CD4-positive, alpha-beta T cell treated with Interleukin-1 beta for 1 hour (primary cell): ENCODE measurements at regions not wholly inside any gene's neighbourhood (a gene's known extent, or its start where the extent isn't known, plus 50 kb on each side); places are given as distances from the start of the nearest gene placed in this dataset.
A peak's percentile ranks its signal among the peaks of the same experiment; 100 is the strongest.
"Not testable (repeated sequence)": the region's sequence is repeated elsewhere in the genome, so short reads cannot be mapped to it uniquely, and the experiment has no call there.

Experiments
- DNase-seq, 2 donors: peaks; one replicate each; pipeline ENCODE4 v3.0.0-alpha.2; 2020 to 2022

- DNase-seq: no peak
Observed at GRCh38 chr6:132139611-132140010, 188.4 kb upstream of the CCN2 start.

- no peak for DNase-seq
Observed at GRCh38 chr6:132136981-132137380, 185.8 kb upstream of the CCN2 start.

DNA sequence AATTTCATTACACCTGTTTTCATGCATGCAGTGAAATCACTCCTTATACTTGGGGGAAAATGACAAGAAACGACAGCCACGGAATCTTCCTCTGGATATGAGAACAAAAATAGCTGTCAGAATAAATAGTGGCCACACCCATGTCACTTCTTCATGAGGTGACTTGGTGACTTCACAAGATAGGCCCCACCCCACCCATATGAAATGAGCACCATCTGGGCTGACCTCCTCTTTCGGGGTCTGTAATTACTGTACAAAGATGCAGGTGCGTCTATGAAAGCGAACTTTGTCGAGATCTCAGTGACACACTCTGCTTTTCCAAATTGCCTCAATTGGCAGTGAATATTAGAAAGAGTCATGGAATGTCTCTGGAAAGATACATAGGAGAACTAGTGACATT, 184.2 kb upstream of the CCN2 start:
- DNase-seq: peak in 1 of 2 donors; percentile 30

- peak in 1 of 2 donors; percentile 19 for DNase-seq
Observed at GRCh38 chr6:132133736-132134445, 182.7 kb upstream of the CCN2 start.

- no peak for DNase-seq
Observed at GRCh38 chr6:132132924-132133639, 181.9 kb upstream of the CCN2 start.

- DNase-seq: no peak
Observed at GRCh38 chr6:132132422-132132821, 181.2 kb upstream of the CCN2 start.

DNA sequence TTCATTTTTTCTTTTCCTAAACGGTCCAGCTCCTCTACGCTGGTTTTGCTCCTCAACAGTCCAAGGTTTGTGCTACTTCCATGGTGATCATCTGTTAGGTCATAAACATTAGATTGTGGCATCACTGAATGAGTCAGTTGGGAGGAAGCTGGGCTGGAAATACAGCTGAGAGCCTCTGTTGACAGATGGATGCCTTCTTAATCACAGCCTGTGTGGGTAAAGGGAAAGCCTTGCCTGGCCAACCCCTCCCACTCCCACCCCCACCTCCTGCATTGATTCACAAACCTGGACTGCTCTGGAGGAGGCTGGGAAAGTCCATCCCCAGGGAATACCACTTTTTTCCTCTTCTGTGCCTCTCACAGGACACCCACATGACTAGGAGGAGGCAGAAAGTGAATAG, 180.6 kb upstream of the CCN2 start:
- peak in 1 of 2 donors; percentile 15 for DNase-seq

DNA sequence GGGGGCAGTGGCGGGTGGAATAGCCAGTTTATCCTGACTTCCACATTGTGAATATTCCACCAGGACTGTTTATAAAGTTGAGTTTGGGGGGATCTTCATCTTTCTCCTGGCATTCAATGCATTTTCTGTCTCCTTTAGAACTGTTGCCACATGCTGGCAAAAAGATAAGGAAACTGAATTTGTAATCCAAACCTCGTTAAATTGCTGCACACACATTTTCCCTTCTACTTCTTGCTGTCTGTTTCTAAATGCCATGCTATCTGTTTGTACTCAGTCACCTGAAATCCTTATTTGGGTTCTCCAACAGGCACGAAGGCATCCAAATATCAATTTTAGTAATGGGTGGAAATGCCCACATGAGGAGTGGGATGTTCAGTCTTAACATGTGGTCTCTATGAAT, 180.2 kb upstream of the CCN2 start:
- DNase-seq: no peak

- DNase-seq: no peak
Observed at GRCh38 chr6:132130626-132131298, 179.6 kb upstream of the CCN2 start.

DNA sequence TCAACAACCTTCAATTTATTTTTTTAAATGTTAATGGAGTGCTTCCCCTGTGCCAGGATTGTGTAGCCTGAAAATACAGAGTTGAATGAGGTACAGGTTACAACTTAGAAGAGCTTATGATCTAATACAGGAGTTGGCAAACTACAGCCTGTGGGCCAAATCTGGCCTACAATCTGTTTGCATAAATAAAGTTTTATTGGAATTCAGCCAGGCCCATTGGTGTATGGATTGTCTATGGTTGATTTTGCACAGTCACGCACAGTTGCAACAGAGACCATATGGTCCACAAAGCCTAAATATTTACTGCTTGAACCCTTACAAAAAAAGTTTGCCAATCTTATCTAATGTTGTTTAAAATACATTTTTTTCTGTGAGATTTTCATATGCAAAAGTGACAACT, 177.3 kb upstream of the CCN2 start:
- DNase-seq: no peak

GRCh38 chr6:132126150-132126549, 175.0 kb upstream of the CCN2 start:
- no peak for DNase-seq

DNA sequence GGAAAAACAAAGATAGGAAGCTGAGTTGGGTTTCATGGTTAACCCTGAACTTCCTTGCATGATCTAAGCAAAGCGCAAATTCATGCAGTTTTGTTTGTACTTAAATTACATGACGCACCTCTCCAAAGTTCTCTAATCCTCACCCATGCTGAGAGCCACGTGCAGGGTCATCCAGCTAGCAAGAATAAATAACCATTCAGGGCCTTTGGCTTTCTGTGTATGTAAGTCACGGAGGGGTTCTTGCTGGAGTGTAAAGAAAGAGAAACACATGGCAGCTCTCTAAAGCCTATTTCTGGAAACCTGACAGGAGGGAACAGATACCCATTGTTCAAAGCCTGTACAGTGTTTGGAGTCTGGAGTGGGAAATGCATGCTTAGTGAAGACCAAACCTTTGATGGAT, 171.7 kb upstream of the CCN2 start:
- DNase-seq: no peak

GRCh38 chr6:132122176-132122575, 171.0 kb upstream of the CCN2 start:
- DNase-seq: no peak

DNA sequence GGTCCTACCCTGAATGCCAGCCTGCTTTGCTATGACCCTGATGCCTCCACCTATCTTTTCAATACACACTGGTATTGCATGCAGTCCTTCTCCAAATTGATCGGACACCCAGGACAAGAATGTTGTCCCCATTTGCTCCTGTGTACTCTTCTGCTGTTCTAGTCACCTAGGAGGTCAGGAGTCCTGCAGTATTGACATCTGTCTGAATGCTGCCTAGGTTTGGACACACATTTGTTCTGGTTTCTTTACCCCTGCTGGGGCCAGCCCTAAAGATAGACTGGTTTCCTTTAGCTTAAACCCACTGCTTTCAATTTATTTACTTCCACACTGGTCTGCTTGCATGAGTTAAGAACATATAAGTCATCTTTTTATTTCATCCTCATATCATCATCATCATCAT, 167.0 kb upstream of the CCN2 start:
- no peak for DNase-seq

DNA sequence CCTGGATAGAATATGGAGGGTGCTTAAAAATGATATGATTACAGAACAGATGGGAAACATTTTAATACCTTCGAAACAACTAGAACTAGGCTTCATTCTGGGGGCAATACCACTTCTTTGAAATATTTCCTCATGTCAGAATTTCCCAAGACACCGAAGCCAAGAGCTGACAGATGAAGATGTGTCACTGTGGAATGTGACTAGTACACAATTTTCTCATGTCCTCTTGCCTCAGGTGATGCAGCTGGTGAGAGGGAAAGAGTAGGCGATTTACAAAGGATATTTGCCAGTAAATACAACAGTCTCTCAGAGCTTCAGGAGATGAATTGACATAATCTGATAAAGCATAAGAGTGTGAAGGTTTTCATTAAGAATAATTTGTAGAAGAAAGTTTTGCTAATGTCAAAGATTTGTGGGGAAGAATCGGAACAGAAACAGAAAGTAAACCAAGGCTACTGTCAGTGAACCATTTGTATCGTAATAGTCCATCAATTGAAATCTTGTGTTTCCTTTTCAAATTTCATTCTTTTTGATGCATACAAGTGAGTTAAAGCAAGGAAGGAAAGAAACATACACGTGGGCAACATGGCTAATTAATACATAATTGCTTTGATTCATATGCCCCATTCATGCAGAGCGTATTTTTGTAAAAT, 164.7 kb upstream of the CCN2 start:
- no peak for DNase-seq

GRCh38 chr6:132114201-132114825, 163.1 kb upstream of the CCN2 start:
- DNase-seq: no peak

DNA sequence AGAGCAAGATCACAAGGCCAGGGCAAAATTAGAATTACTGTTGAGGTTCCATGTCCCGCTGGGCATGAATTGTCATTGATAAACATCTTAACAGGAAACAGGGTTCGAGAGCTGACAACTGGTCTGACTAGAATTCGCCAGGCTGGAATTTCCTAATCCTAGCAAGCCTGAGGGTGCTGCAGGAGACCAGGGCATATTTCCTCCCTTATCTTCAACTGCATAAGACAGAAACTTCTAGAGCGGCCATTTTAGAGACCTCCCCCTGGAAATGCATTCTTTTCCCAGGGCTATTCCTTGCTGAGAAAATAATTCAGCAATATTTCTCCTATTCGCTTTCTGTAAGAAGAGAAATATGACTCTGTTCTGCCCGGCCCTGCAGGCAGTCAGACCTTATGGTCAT, 158.6 kb upstream of the CCN2 start:
- not testable (repeated sequence) for DNase-seq

- DNase-seq: no peak
Observed at GRCh38 chr6:132107896-132108295, 156.7 kb upstream of the CCN2 start.

- DNase-seq: no peak
Observed at GRCh38 chr6:132101535-132101934, 150.4 kb upstream of the CCN2 start.

- DNase-seq: no peak
Observed at GRCh38 chr6:132100388-132100990, 149.3 kb upstream of the CCN2 start.

DNA sequence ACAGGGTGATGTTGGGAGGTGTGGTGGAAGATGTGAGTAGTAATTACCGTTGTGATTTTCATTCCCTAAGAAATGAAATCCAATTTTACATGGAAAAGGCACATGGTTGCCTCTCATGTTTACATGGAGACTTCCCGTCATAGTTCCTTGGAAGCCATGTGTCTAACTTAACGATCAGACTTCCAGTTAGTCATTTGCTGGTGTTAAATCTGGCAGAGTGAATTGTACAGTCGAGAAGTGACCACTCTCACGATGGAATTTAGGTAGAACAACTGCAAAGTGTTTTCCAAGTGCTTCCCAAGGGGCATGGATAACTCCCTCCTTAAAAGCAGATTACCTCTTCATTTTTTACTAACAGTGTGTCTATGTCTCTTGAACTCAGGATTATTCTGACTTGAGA, 145.8 kb upstream of the CCN2 start:
- DNase-seq: no peak

- no peak for DNase-seq
Observed at GRCh38 chr6:132096245-132096644, 145.1 kb upstream of the CCN2 start.

DNA sequence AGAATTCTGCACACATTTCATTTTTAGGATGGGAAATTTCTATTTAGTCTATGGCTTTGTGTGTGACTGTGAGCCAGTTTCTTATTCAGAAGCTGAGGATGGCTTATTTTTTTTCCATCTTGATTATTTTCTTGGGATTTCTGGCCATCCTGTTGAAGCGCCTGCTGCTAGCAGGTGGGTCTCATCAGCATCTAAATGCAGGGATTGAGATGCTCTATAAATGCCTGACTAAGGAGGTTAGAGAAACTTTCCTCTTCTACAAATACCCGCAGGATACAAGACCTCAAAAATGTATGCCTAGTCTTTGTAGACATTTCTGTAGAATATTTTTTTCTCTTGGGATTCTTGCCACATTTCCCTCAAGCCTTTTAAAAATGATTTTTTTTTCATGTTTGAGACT, 138.0 kb upstream of the CCN2 start:
- no peak for DNase-seq
